Panc1 (cell line): ENCODE measurements at regions not wholly inside any gene's neighbourhood (a gene's known extent, or its start where the extent isn't known, plus 50 kb on each side); places are given as distances from the start of the nearest gene placed in this dataset.

Source experiments
- ATAC-seq: fragments of 200-7000 bp; cut with Tn5 transposase; 2 replicates; pipeline ENCODE4 v1.9.1; 2020; ENCODE audit warnings: mild to moderate bottlenecking, moderate library complexity
- BruUV-seq: library from RNA; stranded (reverse); fragments of 400-500 nt; replicated peaks from 2 replicates; lab custom pipeline; 2021; lab: Mats Ljungman, UMichigan
- CTCF ChIA-PET: fragments of 300-600 bp; sonication (Branson Sonifier 250); formaldehyde crosslinking; loops from one replicate; lab custom pipeline; 2022; ENCODE audit warnings: antibody characterized with exemption; lab: Charles Lee
- POLR2A ChIA-PET: fragments of 300-600 bp; sonication (Branson Sonifier 250); formaldehyde crosslinking; loops from one replicate; lab custom pipeline; 2022; ENCODE audit warnings: antibody characterized with exemption; lab: Charles Lee
- DNase-seq: peaks from one replicate; pipeline ENCODE4 v3.0.0-alpha.2; 2010; ENCODE audit warnings: low read depth, low spot score
- H3K27ac ChIP-seq: 2 replicates; pipeline ENCODE4 v1.5.1; 2011; ENCODE audit warnings: mild to moderate bottlenecking, low read length, inconsistent platforms
- H3K27me3 ChIP-seq: fragments of 200-500 bp; sonication (Bioruptor generic); 2 replicates; pipeline ENCODE4 v1.6.0; 2014; ENCODE audit warnings: low read length, inconsistent platforms; ENCODE audit not compliant: control insufficient read depth, insufficient read depth
- H3K36me3 ChIP-seq: fragments of 200-500 bp; sonication (Bioruptor generic); 2 replicates; pipeline ENCODE4 v1.5.1; 2014; ENCODE audit warnings: inconsistent platforms, mild to moderate bottlenecking, low read length, moderate library complexity; ENCODE audit not compliant: control insufficient read depth, insufficient read depth
- H3K4me1 ChIP-seq: 2 replicates; pipeline ENCODE4 v1.5.1; 2011; ENCODE audit warnings: inconsistent platforms, mild to moderate bottlenecking, low read length, moderate library complexity; ENCODE audit not compliant: control insufficient read depth, insufficient read depth
- H3K4me3 ChIP-seq, 2 experiments: 2 replicates each; pipeline ENCODE4 v1.5.1; 2011 to 2012; ENCODE audit warnings: low read depth in 2 of 2, low read length in 2 of 2, mild to moderate bottlenecking in 2 of 2, inconsistent platforms in 1 of 2, moderate library complexity in 1 of 2
- H3K9me3 ChIP-seq: fragments of 200-500 bp; sonication (Bioruptor generic); 2 replicates; pipeline ENCODE4 v1.5.1; 2014; ENCODE audit warnings: low read depth, mild to moderate bottlenecking, inconsistent platforms, low read length, moderate library complexity; ENCODE audit not compliant: control insufficient read depth, insufficient read depth
- POLR2AphosphoS5 ChIP-seq: IDR thresholded peaks from 2 replicates; pipeline ENCODE4 v1.6.1; 2012; ENCODE audit warnings: mild to moderate bottlenecking, low read depth, low read length, moderate library complexity
- SIN3A ChIP-seq: IDR thresholded peaks from 2 replicates; pipeline ENCODE4 v1.6.1; 2012; ENCODE audit warnings: low read depth, mild to moderate bottlenecking, low read length, moderate library complexity, borderline replicate concordance; ENCODE audit not compliant: insufficient read depth
- TCF7L2 ChIP-seq: IDR thresholded peaks from 2 replicates; pipeline ENCODE4 v1.6.1; 2011; ENCODE audit warnings: mild to moderate bottlenecking, low read depth, low read length, inconsistent platforms
- in situ Hi-C: cut with HindIII; loops from 2 replicates; pipeline ENCODE4 v1.10.0; 2016; ENCODE audit warnings: low sequenced_read_pairs, low pct_unique_long_range_greater_than_20kb
- intact Hi-C: fragments of 100-400 bp; cut with micrococcal nuclease; formaldehyde crosslinking; loops from one replicate; pipeline ENCODE4 v1.10.0; 2022; ENCODE audit not compliant: unreplicated experiment
- TF ChIP-seq, protein P1 (sequence below): fragments of 450-650 bp; IDR thresholded peaks from 2 replicates; pipeline ENCODE4 v1.5.1; 2017; ENCODE audit warnings: mild to moderate bottlenecking
- TF ChIP-seq, protein P2 (sequence below), 2 experiments: IDR thresholded peaks; 2 replicates each; pipeline ENCODE4 v1.6.1; 2011 to 2012; ENCODE audit warnings: low read depth in 2 of 2, control low read depth in 1 of 2, low read length in 1 of 2, mild to moderate bottlenecking in 1 of 2, moderate library complexity in 1 of 2; ENCODE audit not compliant: insufficient read depth in 1 of 2

- ChIA-PET CTCF (interaction anchor here (1.0 kb wide), 1 partner anchor 12 kb away, joined by 3 read pairs; no protein-coding TSS in a partner anchor), POLR2A (interaction anchor here (0.6 kb wide), 1 partner anchor 111 kb away, joined by 3 read pairs; no protein-coding TSS in a partner anchor)
- BruUV-seq: no TSS peak
- no peaks in the 10 kb centered on the region for H3K36me3 ChIP-seq
- intact Hi-C loops: no loop called here
- ATAC-seq (no peak), DNase-seq (no peak)
- no peak for TF ChIP-seq POLR2AphosphoS5
- TF ChIP-seq, protein P1, sequence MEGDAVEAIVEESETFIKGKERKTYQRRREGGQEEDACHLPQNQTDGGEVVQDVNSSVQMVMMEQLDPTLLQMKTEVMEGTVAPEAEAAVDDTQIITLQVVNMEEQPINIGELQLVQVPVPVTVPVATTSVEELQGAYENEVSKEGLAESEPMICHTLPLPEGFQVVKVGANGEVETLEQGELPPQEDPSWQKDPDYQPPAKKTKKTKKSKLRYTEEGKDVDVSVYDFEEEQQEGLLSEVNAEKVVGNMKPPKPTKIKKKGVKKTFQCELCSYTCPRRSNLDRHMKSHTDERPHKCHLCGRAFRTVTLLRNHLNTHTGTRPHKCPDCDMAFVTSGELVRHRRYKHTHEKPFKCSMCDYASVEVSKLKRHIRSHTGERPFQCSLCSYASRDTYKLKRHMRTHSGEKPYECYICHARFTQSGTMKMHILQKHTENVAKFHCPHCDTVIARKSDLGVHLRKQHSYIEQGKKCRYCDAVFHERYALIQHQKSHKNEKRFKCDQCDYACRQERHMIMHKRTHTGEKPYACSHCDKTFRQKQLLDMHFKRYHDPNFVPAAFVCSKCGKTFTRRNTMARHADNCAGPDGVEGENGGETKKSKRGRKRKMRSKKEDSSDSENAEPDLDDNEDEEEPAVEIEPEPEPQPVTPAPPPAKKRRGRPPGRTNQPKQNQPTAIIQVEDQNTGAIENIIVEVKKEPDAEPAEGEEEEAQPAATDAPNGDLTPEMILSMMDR: no peak
- TF ChIP-seq SIN3A: no peak
- TF ChIP-seq, protein P2, sequence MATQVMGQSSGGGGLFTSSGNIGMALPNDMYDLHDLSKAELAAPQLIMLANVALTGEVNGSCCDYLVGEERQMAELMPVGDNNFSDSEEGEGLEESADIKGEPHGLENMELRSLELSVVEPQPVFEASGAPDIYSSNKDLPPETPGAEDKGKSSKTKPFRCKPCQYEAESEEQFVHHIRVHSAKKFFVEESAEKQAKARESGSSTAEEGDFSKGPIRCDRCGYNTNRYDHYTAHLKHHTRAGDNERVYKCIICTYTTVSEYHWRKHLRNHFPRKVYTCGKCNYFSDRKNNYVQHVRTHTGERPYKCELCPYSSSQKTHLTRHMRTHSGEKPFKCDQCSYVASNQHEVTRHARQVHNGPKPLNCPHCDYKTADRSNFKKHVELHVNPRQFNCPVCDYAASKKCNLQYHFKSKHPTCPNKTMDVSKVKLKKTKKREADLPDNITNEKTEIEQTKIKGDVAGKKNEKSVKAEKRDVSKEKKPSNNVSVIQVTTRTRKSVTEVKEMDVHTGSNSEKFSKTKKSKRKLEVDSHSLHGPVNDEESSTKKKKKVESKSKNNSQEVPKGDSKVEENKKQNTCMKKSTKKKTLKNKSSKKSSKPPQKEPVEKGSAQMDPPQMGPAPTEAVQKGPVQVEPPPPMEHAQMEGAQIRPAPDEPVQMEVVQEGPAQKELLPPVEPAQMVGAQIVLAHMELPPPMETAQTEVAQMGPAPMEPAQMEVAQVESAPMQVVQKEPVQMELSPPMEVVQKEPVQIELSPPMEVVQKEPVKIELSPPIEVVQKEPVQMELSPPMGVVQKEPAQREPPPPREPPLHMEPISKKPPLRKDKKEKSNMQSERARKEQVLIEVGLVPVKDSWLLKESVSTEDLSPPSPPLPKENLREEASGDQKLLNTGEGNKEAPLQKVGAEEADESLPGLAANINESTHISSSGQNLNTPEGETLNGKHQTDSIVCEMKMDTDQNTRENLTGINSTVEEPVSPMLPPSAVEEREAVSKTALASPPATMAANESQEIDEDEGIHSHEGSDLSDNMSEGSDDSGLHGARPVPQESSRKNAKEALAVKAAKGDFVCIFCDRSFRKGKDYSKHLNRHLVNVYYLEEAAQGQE (IDR thresholded peaks at IDR 0.05; ENCODE audit: insufficient read depth in 1 of 2, low read depth in 2 of 2, low read length in 1 of 2): no peak
- no peak for TF ChIP-seq TCF7L2
- H3K27ac ChIP-seq: no peak overlapping the region
- in situ Hi-C loops: no loop called here
- H3K4me3 ChIP-seq: no peak overlapping the region
- H3K27me3 ChIP-seq: no peaks in the 10 kb centered on the region
- H3K4me1 ChIP-seq: peaks cover 11% of the 10 kb centered on the region
- H3K9me3 ChIP-seq: no peaks in the 10 kb centered on the region
Measured at GRCh38 chr6:134111726-134112125, 59.3 kb upstream of the SLC2A12 start.

- TF ChIP-seq, protein P2 (IDR thresholded peaks at IDR 0.05; ENCODE audit: insufficient read depth in 1 of 2, low read depth in 2 of 2, low read length in 1 of 2): no peak
- TF ChIP-seq, protein P1: peak; percentile 94
- Histone ChIP-seq H3K4me1 (peaks cover 11% of the 10 kb centered on the region), H3K9me3 (no peaks in the 10 kb centered on the region), H3K4me3 (no peak overlapping the region), H3K27ac (no peak overlapping the region), H3K27me3 (no peaks in the 10 kb centered on the region), H3K36me3 (no peaks in the 10 kb centered on the region)
- CTCF ChIA-PET: no interaction called here
- peak; percentile 18 for DNase-seq
- in situ Hi-C loops (no loop called here), intact Hi-C loops (no loop called here)
- POLR2A ChIA-PET: interaction anchor here (0.6 kb wide), 1 partner anchor 111 kb away, joined by 3 read pairs; no protein-coding TSS in a partner anchor
- BruUV-seq: no TSS peak
- ATAC-seq: peak; percentile 9; the same call in 1 of the 2 replicates
Measured at GRCh38 chr6:134111062-134111677, 58.7 kb upstream of the SLC2A12 start.
